ENCODE measurements at regions not wholly inside any gene's neighbourhood (a gene's known extent, or its start where the extent isn't known, plus 50 kb on each side); places are given as distances from the start of the nearest gene placed in this dataset.
"Not testable (repeated sequence)": the region's sequence is repeated elsewhere in the genome, so short reads cannot be mapped to it uniquely, and the experiment has no call there.

DNA sequence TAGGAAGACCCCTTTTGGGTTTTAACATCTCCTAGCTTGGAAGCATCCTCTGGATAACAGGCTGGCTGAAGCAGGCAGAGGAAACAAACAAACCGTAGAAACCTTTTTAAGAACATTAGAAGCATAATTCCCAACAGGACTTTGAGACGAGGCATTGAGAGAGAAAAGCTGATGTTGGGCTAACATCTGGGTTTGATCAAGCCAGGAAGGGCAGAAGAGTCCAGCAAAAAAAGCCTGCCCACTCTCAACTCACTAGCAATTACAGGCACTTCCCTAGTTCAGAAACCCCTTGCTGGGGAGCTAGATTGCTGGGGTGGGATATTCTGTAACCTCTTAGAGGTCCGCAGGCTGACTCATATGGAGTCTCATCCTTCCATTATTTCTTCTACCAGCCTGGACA is 75.4 kb upstream of the CTNNA1 start:
- peak; percentile 30 for DNase-seq (ENCODE audit: low read depth)
- TF ChIP-seq, protein P1, sequence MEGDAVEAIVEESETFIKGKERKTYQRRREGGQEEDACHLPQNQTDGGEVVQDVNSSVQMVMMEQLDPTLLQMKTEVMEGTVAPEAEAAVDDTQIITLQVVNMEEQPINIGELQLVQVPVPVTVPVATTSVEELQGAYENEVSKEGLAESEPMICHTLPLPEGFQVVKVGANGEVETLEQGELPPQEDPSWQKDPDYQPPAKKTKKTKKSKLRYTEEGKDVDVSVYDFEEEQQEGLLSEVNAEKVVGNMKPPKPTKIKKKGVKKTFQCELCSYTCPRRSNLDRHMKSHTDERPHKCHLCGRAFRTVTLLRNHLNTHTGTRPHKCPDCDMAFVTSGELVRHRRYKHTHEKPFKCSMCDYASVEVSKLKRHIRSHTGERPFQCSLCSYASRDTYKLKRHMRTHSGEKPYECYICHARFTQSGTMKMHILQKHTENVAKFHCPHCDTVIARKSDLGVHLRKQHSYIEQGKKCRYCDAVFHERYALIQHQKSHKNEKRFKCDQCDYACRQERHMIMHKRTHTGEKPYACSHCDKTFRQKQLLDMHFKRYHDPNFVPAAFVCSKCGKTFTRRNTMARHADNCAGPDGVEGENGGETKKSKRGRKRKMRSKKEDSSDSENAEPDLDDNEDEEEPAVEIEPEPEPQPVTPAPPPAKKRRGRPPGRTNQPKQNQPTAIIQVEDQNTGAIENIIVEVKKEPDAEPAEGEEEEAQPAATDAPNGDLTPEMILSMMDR (conservative IDR thresholded peaks at IDR 0.05; ENCODE audit: control insufficient read depth, insufficient read depth, low read depth, low read length): no peak
- no peak overlapping the region for H3K4me3 ChIP-seq (ENCODE audit: control insufficient read depth, low read depth, low read length)

DNA sequence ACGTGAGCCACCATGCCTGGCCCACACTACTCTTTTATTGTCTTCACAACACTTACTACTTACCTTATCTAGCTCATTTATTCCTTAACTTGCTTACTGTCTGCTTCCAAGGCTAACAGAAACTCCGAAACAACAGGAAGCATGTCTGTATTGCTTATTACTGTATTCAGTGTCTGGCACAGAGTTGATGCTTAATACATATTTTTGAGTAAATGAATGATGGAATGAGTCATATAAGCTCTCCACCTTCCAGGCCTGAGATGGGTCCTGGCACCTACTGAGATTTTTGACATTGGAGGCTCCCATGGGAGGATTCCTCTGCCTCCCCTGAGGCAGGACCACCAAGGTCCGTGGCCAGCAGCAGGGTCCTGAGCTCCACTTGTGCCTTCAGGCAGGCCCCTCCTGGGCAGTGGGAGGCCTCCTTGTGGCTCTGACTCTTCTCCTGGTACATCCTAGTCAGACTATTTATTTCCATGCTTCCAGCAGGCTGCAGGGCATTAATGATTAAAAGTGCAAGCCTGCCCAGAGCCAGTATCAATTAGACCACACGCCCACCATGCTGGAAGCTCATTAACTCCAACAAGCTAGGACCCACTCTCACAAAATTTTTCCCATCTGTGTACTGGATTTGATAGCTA is 76.5 kb upstream of the CTNNA1 start:
- DNase-seq (ENCODE audit: low read depth): no peak
- no peak overlapping the region for H3K4me3 ChIP-seq (ENCODE audit: control insufficient read depth, low read depth, low read length)
- TF ChIP-seq, protein P1 (conservative IDR thresholded peaks at IDR 0.05; ENCODE audit: control insufficient read depth, insufficient read depth, low read depth, low read length): no peak

DNA sequence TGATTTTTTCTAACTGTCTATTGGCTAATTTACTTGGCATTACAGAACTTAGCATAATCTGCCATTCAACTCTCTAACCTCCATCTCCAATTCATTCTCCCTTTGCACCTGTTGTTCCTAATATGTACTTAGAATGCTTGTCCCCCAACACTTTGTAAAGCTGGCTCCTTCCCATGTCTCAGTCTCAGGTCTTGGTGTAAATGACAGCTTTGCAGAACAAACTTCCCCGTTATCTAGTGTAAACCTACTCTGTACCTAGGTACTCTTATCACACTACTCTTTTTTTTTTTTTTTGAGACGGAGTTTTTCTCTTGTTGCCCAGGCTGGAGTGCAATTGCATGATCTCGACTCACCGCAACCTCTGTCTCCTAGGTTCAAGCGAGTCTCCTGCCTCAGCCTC is 77.2 kb upstream of the CTNNA1 start:
- no peak overlapping the region for H3K4me3 ChIP-seq (ENCODE audit: control insufficient read depth, low read depth, low read length)
- TF ChIP-seq, protein P1 (conservative IDR thresholded peaks at IDR 0.05; ENCODE audit: control insufficient read depth, insufficient read depth, low read depth, low read length): no peak
- DNase-seq (ENCODE audit: low read depth): no peak

DNA sequence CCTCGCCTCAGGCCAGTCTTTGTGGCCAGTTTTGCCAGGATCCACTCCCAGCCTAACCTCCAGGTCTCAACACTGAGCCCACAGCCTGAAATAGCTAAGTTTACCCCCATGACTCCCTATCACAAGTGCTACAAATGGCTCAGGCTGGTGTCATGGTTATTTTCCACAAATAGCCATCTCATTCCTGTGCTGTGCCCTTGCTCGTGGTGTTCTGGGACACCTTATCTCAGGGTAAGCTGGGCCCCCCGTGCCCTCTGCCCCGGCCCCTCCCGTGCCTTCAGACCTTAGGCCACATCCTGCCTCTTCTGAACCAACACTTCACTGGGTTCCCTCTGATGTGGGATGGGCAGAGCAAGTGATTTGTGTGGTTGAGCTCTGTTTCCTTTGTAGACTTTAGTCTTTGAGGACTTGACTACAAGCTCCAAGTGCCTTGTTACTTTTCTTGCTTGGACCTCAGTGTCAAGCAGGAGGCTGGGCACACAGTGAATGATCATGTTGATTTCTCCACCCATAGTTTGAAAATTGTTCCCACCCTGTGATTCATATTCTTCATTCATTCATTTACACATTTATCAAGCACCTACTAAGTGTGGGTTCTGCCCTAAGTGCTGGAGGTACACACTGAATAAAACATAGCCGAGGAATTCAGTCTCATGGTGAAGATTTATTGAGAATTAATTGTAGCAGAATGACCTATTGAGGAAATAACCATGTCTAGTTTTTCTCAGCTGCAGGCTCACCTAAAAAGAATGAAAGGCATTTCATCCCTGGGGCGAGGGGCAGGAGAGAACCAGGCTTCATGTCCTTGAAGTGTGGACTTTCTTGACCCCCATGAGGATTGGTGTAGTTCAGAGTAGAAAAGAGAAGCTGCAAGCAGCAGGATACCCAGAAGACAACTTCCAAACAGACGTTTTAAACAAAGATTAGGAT is 84.5 kb upstream of the CTNNA1 start:
- no peak for DNase-seq (ENCODE audit: low read depth)
- TF ChIP-seq, protein P1 (conservative IDR thresholded peaks at IDR 0.05; ENCODE audit: control insufficient read depth, insufficient read depth, low read depth, low read length): no peak
- no peak overlapping the region for H3K4me3 ChIP-seq (ENCODE audit: control insufficient read depth, low read depth, low read length)

DNA sequence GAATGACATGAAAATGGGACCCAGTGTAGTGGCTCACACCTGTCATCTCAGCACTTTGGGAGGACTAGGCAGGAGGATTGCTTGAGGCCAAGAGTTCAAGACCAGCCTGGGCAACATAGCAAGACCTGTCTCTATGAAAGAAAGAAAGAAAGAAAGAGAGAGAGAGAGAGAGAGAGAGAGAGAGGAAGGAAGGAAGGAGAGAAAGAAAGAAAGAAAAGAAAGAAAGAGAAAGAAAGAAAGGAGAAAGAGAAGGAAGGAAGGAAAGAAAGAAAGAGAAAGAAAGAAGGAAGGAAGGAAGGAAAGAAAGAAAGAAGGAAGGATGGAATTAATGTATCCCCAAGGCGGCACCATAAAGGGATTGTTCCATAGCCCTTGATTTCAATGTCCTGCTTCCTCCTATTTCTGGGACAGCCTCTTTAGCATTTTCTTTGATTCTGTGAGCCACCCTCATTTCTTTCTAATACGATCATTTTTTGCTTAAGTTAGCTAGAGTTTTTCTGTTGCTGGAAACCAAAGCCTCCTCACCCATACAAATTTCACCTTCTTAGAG is 85.4 kb upstream of the CTNNA1 start:
- not testable (repeated sequence) for H3K4me3 ChIP-seq (ENCODE audit: control insufficient read depth, low read depth, low read length); DNase-seq (ENCODE audit: low read depth)

DNA sequence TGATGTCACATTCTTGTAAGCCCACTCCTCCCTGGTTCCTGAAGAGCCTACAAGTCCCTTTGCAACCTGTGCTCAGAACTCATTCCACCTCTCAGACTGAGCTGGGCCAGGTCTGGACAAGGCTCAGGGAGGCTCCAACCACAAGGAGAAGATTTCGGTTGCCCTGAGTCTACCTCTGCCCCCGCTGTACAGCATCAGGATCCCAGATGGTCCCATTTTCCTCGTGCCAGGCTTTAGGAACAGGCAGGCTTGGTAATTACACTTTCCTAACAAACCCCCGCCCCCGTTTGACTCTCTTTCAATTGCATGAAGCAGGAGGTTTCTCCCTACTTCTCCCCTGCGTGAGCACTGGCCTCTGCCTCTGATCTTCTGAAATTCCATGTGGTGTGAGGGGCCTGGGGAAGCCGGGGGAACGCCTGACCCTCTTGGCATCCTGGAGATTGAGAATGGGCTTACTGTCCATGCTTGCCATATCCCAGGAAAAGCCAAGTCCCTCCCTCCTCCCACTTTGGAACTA is 86.9 kb upstream of the CTNNA1 start:
- no peak for DNase-seq (ENCODE audit: low read depth)
- TF ChIP-seq, protein P1 (conservative IDR thresholded peaks at IDR 0.05; ENCODE audit: control insufficient read depth, insufficient read depth, low read depth, low read length): no peak
- no peak overlapping the region for H3K4me3 ChIP-seq (ENCODE audit: control insufficient read depth, low read depth, low read length)

DNA sequence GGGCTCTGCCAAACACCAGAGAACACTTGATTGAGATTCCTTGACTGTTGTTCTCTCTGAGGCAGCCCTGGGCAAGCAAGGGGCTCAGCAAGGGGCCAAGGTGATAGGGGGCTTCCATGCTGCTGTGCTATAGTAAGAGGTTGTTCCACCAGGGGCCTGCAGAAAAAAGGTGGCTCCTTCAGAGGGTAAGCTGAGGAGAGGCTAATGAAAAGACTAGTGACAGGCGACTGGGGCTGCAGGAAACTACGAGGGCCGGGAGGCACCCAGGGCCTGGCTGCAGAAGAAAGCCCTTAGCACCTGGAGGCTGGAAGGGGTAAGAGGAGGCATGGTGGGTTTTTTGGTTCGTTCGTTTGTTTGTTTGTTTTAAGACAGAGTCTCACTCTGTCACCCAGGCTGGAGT is 88.0 kb upstream of the CTNNA1 start:
- H3K4me3 ChIP-seq (ENCODE audit: control insufficient read depth, low read depth, low read length): no peak overlapping the region
- TF ChIP-seq, protein P1 (conservative IDR thresholded peaks at IDR 0.05; ENCODE audit: control insufficient read depth, insufficient read depth, low read depth, low read length): no peak
- no peak for DNase-seq (ENCODE audit: low read depth)
